Central memory CD4-positive, alpha-beta T cell (primary cell): ENCODE measurements at regions not wholly inside any gene's neighbourhood (a gene's known extent, or its start where the extent isn't known, plus 50 kb on each side); places are given as distances from the start of the nearest gene placed in this dataset.
"Not testable (repeated sequence)": the region's sequence is repeated elsewhere in the genome, so short reads cannot be mapped to it uniquely, and the experiment has no call there.

Experiments used
- DNase-seq: peaks from one replicate; pipeline ENCODE4 v3.0.0; 2022

DNA sequence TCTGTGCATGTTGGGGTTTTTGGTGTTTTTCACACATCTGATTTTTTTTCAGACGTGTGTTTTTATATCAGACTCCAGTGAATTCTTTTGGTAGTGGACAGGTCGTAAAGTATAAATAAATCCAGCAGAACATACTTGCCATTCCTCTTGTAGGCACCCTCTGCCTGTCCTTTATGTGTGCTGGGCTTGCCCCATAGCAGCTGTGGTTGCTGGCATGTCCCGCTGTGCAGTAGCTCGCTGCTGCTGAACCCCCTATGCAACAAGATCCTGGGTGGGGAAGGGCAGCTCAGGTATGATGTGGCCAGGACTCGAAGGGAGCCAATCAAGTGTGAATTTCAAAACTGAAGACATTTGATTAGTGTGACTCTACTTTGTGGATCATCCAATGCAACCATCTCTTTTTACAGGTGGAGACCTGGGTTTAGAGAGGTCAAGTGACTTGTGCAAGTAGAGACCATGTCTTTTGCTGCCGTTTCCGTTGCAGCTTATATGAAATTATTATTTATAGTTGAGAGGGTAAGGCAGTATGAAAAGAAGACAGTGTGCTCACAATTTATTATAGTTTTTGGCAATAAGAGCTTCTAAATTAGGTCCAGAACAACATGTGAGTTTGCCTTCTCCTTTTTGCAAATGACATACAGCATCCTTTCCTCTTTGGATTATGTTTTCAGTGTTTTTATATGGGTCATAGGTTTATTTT is 350.8 kb upstream of the C2CD4B start:
- no peak for DNase-seq

DNA sequence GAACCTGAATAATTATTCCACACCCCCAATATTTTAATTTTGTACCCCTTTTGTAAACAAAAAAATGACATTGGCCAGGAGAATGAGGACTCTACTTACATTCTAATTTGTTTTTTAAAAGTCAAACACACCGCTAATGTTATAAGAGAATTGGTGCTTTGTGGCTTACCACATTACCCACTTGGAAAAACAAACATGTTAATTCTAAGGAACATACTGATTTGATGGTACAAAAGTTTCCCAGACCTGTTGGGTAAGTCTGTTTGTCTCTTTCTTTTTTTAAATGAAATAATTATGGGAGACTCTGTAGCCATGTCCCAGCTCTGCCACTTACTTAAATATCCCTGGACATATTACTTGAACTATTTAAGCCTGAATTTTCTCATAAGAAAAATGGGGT is 352.5 kb upstream of the C2CD4B start:
- no peak for DNase-seq

DNA sequence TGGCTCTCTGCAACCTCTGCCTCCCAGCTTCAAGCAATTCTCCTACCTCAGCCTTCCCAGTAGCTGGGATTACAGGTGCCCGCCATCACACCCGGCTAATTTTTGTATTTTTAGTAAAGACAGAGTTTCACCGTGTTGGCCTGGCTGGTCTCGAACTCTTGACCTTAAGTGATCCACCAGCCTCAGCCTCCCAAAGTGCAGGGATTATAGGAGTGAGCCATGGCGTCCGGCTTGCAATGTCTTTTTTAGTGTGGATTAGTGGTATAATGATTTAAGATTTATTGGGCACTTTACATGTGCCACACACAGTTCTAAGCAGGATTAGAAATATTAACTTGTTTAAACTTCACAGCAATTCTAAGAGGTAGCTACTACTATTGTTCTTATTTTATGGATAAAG is 353.6 kb upstream of the C2CD4B start:
- not testable (repeated sequence) for DNase-seq

DNA sequence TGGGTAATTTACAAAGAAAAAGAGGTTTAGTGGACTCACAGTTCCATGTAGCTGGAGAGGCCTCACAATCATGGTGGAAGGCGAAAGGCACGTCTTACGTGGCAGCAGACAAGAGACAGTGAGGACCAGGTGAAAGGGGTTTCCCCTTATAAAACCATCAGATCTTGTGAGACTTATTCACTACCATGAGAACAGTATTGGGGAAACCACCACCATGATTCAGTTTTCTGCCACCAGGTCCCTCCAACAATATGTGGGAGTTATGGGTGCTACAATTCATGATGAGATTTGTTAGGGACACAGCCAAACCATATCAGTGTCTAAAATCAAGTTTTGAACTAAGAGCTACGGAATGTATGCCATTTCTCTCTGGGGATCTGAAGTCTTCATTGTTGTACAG is 354.8 kb upstream of the C2CD4B start:
- no peak for DNase-seq

DNA sequence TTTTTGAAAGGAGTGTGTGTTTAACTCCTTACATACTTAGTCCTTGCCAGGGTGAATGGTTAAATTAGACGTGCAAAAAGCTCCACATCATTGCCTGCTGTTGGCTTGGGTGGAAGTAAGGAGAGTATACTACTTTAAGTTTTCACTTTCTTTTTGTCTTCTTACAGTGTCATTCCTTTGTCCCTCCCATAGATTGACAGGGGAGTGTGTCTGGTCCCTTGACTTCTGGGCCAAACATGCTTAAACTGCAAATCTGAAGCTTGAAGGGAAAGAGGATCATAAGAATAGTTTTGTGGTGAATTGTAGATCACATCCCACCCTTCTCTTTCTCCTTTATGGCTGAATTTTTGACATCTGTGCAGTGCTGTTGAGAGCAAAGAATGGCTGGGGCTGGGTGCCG is 355.8 kb upstream of the C2CD4B start:
- no peak for DNase-seq

DNA sequence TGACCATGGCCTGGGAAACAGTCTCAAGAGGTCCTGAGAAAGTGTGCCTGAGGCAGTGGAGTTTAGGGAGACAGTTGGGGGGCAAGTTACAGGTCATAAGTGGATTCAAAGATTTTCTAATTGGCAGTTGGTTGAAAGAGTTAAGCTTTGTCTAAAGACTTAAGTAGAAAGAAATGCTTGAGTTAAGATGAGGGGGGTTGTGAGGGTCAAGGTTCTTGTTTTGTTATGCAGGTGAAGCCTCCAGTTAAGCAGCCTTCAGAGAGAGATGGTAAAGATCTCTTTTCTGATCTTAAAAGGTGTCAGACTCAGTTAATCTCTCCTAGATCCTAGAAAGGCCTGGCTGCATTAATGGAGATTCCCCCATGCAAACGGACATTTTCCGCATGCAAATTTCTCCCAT is 356.3 kb upstream of the C2CD4B start:
- DNase-seq, result no peak

DNA sequence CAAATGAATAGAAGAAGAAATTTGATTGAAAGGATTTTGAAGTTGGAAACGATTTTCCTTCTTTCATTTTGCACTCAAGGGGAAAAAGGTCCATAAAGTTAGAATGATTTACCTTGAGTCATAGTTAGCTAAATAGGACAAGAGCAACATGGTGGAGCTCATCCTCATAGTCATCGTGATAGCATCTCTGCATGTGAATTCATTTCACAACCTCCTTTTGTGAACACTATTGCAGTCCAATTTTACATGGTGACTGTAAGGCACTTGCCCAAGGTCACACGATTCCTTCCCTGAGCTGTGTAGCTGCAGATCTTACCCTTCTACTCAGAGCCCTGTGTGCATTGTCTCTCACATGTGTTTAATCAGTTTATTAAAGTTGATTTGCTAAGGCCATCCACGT is 359.8 kb upstream of the C2CD4B start:
- DNase-seq, result no peak

DNA sequence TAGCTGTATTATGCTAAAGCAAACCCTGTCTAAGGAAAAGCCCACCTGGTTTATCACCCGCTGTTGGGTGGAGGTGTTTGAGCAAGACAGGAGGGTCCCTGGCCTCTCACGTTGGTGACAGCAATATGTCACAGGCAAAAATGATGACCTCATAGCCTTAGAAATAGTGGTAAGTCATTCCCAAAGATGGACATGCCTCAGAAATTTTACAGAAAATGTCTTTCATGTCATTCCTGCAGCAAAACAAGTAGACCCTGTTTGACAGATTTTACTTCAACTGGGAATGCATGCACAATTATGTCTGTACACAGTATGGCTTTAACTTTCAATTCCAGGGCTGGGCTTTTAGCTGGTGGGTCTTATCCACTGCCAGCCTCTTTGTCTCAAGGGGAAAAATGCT is 362.3 kb upstream of the C2CD4B start:
- DNase-seq, result no peak

DNA sequence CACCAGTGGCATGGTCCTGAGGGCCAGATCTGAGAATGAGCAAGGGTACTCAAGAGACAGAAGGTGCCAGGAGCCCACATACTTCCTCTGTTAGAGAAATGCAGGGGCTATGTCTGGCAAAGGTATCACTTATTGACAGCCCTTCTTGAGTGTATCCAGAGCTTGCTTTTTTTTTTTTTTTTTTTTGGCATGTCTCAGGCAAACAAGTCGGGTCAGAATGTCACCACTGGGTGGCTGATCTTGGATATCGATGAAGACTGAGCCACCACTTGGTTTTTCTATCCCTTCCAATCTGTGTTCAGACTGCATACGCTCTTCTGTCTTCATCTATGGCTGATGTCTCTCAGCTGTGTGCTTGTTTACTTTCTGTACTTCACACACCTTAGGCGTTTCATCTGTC is 363.4 kb upstream of the C2CD4B start:
- DNase-seq, result no peak

DNA sequence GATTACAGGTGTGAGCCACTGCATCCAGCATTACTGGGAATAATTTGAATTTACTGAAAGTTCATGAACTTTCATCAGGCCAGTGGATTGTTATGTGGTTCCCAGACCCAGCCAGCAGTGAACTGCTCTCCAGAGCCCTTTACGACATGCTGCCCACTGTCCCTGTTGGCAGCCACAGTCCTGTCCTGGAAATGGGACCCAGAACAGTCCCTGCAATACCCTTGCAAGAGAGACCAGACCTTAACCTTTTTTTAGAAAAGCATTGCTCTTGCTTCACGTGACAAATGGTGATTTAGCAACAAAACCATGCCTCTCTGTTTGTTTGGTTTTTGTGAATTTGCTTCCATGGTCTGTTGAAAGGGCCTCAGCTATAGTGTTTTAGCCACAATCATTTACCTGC is 367.3 kb upstream of the C2CD4B start:
- no peak for DNase-seq

DNA sequence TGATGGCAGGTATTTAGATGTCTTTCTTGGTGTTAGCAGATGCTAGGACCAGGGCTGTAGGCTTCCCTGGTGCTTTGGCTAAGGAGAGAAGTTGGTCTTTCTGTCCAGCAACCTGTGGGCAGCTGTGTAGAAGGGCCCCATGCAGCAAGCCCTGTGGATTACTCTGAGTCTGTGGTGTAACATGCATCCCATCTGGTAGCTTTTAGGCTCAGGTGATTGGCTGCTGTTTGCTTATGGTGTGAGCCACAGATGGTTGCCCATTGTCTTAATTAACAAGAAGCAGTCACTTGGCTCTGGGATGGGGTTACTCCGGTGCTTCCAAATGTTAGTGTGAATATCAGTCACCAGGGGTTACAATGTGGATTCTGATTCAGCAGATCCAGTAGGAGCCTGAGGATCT is 368.6 kb upstream of the C2CD4B start:
- no peak for DNase-seq

DNA sequence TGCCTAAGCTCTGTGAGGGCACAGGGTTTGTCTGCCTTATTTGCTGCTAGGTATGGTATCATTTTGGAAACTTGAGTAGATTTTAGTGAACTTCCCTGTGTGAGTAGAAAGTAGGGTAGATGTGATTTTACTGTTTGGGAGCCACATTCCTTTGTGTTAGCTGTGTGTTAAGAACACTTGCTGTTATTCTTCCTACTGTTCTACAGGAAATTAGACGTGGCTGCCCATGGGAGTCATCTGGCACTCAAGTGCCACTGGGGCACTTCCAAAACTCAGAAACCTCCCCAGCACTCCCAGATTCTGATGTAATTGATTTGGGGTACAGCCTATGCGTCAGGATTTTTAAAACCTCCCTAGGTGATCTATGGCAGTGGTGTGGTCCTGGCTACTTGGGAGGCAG is 369.9 kb upstream of the C2CD4B start:
- no peak for DNase-seq

DNA sequence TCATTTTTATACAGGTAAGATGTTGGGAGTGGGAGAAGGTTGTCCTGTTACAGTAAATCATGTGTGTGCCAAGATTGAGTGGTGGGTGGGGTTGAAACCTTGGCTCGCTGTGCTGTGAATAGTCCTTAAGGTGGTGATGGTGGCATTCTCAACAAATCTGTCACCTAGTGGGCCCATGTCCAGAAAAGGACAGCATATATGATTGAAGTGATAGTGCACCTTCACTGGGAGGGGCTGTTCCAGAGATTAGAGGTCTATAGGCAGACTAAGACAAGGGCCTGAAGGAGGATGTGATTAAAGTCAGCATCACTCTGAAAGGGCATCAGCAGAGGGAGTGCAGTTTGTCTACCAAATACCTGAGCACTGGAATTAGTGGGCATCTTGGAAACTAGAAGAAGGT is 374.2 kb upstream of the C2CD4B start:
- no peak for DNase-seq

DNA sequence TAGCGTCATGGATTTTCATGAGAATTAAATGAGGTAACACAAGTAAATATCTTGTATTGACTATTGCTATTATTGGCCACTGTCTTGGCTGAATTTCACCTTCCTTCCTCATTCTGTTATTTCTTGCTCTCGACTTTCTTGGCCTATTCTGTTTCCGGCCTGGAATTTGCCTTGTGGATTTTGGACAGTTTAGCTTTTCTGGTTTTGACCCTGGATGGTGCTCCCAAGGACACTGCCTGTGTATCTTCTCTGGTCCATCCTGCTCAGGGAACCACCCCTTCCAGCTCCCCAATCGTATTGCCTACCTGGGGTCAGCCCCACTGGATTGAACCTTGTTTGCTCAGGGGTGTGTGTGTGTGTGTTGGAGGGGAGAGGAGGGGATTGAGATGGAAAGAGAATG is 376.2 kb upstream of the C2CD4B start:
- no peak for DNase-seq

DNA sequence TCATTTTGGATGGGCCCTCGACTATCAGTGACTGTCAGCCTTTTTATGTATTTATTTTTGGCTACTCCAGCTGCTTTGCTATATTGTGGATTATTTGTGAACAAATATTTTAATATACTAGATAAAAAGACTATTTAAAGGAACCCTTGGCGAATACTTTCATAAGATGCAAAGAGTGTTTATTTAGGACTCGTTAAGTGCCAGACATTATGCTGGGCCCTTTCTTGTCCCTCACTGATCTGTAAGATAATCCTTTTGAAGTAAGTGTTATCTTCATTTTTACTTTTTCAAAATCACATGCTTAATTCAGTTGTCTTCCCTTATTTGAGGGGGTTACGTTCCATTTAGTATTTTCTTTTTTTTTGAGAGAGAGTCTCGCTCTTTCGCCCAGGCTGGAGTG is 376.8 kb upstream of the C2CD4B start:
- no peak for DNase-seq

DNA sequence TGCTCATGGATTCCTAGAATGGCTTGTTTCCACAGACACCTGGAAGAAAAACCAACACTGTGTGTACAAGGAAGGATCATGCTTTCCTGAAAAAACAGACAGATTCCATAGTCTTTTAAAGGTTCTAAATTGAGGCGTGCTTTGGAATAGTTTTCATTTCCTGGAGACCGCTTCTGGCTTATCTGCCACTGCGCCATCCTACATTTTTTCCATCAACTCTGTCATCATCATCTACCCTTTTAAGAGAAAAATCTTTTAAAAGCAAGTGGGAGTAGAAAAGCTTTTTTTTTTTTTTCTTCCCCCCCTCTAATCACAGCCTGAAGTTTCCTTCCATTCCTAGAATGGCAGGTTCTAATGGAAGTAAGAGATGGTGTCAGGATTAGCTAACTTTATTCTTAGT is 379.4 kb upstream of the C2CD4B start:
- no peak for DNase-seq

DNA sequence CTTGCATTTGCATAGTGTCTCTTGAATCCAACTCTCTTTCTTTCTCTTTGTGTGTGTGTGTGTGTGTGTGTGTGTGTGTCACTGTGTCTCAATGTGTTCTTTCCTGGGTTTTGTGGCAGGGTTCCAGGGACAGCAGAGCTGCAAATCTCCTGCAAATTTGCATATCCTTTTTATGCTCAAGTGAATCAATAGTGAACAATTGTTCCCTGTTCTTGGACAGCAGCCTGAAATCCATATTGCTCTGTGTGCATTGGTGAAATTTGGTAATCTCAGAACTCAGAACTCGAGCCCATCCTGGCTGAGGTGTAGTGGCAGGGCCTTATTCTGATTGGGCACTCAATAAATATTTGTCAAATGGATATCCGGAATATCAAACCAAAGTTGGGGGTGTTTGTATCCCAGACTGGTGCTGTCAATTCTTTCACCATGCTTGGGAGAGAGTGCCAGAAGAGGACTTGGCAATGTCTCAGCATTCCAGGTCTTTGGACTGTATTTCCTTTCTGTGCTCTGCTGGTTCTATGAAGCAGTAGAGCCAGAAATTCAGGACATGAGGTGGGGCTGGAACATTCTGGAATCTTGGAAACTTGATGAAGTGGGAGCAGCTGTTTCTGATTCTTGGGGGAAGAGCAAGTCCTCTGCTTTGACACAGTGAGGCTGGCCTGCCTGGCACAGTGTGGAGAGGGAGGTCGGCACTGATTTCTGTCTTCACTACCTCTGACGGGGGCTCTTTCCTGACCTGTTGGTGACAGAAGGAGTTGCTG is 380.6 kb upstream of the C2CD4B start:
- no peak for DNase-seq

DNA sequence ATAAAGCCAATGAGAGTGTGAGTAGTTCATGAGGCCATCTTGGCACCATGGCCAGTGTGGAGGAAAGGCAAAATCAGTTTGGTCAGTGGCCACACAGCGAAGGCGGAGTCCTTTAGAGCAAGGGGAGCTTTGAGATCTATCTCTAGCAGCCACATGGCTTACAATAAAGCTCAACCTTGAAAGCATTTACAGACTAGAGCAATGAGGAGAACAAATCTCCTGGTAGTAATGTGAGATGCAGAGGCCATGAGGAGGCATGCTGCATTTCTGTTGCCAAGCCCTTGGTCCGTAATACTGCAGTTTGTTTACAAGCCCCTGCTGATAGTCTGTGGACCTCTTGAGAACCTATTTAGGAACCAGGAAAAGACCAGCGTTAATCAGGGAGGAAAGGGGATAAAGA is 381.5 kb upstream of the C2CD4B start:
- DNase-seq, result no peak

DNA sequence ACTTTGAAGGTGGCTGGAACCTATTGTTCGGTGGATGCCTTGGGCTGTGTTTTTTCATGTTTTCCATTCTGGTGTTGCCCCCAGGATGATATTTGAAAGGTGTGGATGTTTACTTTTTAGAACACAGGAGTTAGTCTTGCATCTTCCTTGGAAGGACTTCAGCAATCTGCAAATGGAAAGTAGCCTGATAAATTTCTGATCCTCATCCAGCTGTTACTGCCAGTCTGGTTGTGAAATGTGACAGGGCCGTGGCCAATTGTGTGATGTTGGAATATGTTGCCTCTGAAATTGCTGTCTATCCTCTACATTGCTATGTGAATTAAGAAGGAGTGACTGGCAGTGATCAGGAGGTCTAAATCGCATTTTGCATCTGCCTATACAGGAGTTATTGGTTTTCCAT is 382.5 kb upstream of the C2CD4B start:
- DNase-seq, result no peak

DNA sequence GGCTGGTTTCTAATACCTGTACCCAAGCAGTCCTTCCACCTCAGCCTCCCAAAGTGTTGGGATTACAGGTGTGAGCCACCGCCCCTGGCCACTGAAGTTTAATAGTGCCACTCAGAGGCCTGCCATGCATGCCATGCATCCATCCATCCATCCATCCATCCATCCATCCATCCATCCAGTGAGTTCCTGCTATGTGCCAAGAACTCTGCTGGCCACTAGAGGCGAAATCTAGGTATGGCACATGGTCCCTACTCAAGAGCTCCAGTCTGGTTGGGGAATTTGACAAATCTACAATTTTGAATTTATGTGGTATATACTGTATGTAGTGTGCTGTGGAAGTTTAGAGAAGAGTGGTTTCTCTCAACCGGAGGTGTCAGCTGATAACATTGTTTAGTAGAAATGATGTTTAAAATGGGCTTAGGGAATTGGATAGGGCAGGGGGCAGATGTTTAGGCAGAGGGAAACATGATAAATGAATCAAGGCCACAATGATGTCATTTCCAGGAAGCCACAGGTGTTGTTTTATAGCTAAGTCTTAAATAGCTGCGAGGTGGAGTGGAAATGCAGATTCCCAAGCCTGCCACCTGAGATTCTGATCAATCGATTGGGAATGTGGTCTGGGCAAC is 384.4 kb upstream of the C2CD4B start:
- DNase-seq, result no peak

DNA sequence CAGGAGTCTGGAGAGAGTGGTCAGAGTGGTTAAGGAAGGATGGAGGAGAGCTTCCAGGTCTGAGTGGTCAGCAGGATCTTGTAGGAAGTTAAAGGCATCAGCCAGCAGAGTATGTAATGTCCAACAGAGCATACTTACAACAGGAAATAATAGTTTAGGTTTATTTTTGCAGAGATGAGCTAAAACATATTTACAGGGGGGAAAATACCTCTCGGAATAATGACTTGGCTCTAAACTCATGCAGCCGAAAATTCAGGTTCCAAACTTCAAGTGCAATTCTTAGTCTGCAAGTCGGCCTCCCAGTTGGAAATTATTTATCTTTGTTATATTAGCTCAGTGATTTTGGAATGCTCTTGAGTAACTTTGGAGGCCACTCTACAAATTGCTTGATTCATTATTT is 385.0 kb upstream of the C2CD4B start:
- DNase-seq, result no peak

DNA sequence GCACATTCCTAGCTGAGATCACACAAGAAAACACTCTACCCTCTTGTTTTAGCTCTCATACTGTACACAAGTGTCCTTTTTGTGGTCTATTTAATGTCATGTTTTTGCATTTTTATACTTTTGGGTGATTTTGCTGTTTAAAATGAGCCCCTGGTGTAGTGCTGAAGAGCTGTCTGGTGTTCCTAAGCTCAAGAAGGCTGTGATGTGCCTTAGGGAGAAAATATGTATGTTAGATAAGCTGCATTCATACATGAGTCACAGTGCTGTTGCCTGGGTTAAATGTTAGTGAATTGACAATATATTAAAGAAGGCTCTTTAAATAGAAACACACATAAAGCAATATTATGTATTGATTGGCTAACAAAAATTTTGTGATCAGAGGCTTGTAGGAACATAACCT is 387.4 kb upstream of the C2CD4B start:
- no peak for DNase-seq

DNA sequence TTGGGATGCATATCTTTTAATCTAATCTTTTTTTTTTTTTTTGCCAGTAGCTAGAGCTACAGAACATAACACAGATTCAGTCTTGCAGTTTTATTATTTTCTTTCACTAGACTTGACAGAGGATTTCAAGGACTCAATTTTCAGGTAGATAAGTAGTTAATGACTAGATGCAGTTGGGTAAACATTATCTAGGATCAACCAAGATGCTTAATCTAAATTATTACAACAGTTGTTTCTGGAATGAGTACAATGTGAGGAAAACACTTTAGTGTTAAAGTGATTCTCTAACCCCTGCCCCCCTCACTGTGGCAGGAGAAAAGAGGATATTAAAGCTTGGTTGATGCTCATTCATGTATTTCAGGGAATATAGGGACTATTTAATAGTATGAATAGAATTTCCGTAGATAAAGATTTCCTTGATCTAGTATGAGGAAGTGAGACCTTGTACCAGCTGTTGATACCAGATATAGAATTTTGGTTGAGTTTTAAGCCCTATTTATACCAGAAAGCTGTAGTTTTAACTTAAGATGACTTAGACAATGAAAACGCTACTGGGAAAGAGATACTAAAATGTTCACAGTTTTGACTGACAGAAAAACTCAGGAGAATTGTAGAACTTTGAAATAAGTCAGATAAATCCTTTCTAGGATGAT is 389.0 kb upstream of the C2CD4B start:
- no peak for DNase-seq
